Smooth muscle cell (in vitro differentiated cells): ENCODE measurements at regions not wholly inside any gene's neighbourhood (a gene's known extent, or its start where the extent isn't known, plus 50 kb on each side); places are given as distances from the start of the nearest gene placed in this dataset.

ENCODE experiments used
- DNase-seq: peaks from one replicate; lab custom pipeline; 2025; ENCODE audit not compliant: unreplicated experiment; lab: John Stamatoyannopoulos, UW
- H2AFZ ChIP-seq: fragments of 200-600 bp; sonication (generic); 2 replicates; pipeline ENCODE4 v1.6.0; 2016; ENCODE audit warnings: antibody characterized with exemption, low read depth, mild to moderate bottlenecking
- H3F3A ChIP-seq: fragments of 200-600 bp; sonication (generic); 2 replicates; pipeline ENCODE4 v1.6.0; 2017; ENCODE audit warnings: antibody characterized with exemption, low read depth
- H3K27ac ChIP-seq: fragments of 200-600 bp; sonication (generic); 2 replicates; pipeline ENCODE4 v1.5.1; 2016; ENCODE audit warnings: low read depth, mild to moderate bottlenecking
- H3K27me3 ChIP-seq: fragments of 200-600 bp; sonication (generic); 2 replicates; pipeline ENCODE4 v1.6.1; 2016; ENCODE audit warnings: low read depth, mild to moderate bottlenecking
- H3K36me3 ChIP-seq: fragments of 200-600 bp; sonication (generic); 2 replicates; pipeline ENCODE4 v1.5.1; 2016; ENCODE audit warnings: low read depth
- H3K4me1 ChIP-seq: fragments of 200-600 bp; sonication (generic); 2 replicates; pipeline ENCODE4 v1.5.1; 2016; ENCODE audit warnings: low read depth
- H3K4me2 ChIP-seq: fragments of 200-600 bp; sonication (generic); 2 replicates; pipeline ENCODE4 v1.6.0; 2016; ENCODE audit warnings: mild to moderate bottlenecking
- H3K4me3 ChIP-seq: fragments of 200-600 bp; sonication (generic); 2 replicates; pipeline ENCODE4 v1.5.1; 2016; ENCODE audit warnings: mild to moderate bottlenecking
- H3K79me2 ChIP-seq: fragments of 200-600 bp; sonication (generic); 2 replicates; pipeline ENCODE4 v1.6.0; 2016; ENCODE audit warnings: low read depth, mild to moderate bottlenecking
- H3K9ac ChIP-seq: fragments of 200-600 bp; sonication (generic); 2 replicates; pipeline ENCODE4 v1.6.0; 2016; ENCODE audit warnings: low read depth
- H3K9me3 ChIP-seq: fragments of 200-600 bp; sonication (generic); replicated peaks from 2 replicates; pipeline ENCODE4 v1.5.1; 2016; ENCODE audit warnings: low read depth
- H4K20me1 ChIP-seq: fragments of 200-600 bp; sonication (generic); 2 replicates; pipeline ENCODE4 v1.6.0; 2016; ENCODE audit warnings: low read depth
- CTCF ChIP-seq: fragments of 200-600 bp; sonication (generic); IDR thresholded peaks from 2 replicates; pipeline ENCODE4 v1.5.1; 2017; ENCODE audit warnings: borderline replicate concordance, mild to moderate bottlenecking, antibody characterized with exemption; ENCODE audit not compliant: insufficient read depth, poor library complexity, severe bottlenecking
- WGBS: methylation state at CpG from one replicate; pipeline ENCODE4 v1.1.7; 2016; ENCODE audit warnings: low lambda C conversion rate; 5-methylcytosine and 5-hydroxymethylcytosine counted together

GRCh38 chr13:57531256-57531655 lies 100.3 kb upstream of the PCDH17 start:
- no peak overlapping the region for H3K9ac ChIP-seq
- H3K27me3 ChIP-seq, result no peaks in the 10 kb centered on the region
- H2AFZ ChIP-seq, result no peak overlapping the region
- no peaks in the 10 kb centered on the region for H3K36me3 ChIP-seq
- H3K27ac ChIP-seq, result no peak overlapping the region
- no peak for TF ChIP-seq CTCF
- no peaks in the 10 kb centered on the region for H3F3A ChIP-seq
- no peaks in the 10 kb centered on the region for H3K79me2 ChIP-seq
- H3K4me2 ChIP-seq, result no peak overlapping the region
- DNase-seq, result no peak
- H4K20me1 ChIP-seq, result no peaks in the 10 kb centered on the region
- no peaks in the 10 kb centered on the region for H3K9me3 ChIP-seq
- no peaks in the 10 kb centered on the region for H3K4me1 ChIP-seq
- H3K4me3 ChIP-seq, result no peak overlapping the region

- no peaks in the 10 kb centered on the region for H3F3A ChIP-seq
- H3K27ac ChIP-seq, result no peak overlapping the region
- no peaks in the 10 kb centered on the region for H3K27me3 ChIP-seq
- no peak overlapping the region for H2AFZ ChIP-seq
- no peak overlapping the region for H3K4me3 ChIP-seq
- TF ChIP-seq CTCF, result no peak
- H3K4me2 ChIP-seq, result no peak overlapping the region
- no peak for DNase-seq
- H3K4me1 ChIP-seq, result no peaks in the 10 kb centered on the region
- no peaks in the 10 kb centered on the region for H3K9me3 ChIP-seq
- no peaks in the 10 kb centered on the region for H3K79me2 ChIP-seq
- H3K9ac ChIP-seq, result no peak overlapping the region
- H3K36me3 ChIP-seq, result no peaks in the 10 kb centered on the region
- no peaks in the 10 kb centered on the region for H4K20me1 ChIP-seq
Measured at GRCh38 chr13:57546942-57547341, 84.6 kb upstream of the PCDH17 start.

- WGBS, result 64% methylated on average over 3 of the region's 3 CpGs
- H3K4me1 ChIP-seq, result no peaks in the 10 kb centered on the region
- H3K9me3 ChIP-seq, result no peaks in the 10 kb centered on the region
- TF ChIP-seq CTCF, result no peak
- H3K36me3 ChIP-seq, result no peaks in the 10 kb centered on the region
- no peak for DNase-seq
- no peak overlapping the region for H3K27ac ChIP-seq
- H2AFZ ChIP-seq, result no peak overlapping the region
- no peaks in the 10 kb centered on the region for H3K79me2 ChIP-seq
- H3K27me3 ChIP-seq, result no peaks in the 10 kb centered on the region
- no peak overlapping the region for H3K4me3 ChIP-seq
- H3F3A ChIP-seq, result no peaks in the 10 kb centered on the region
- H3K9ac ChIP-seq, result no peak overlapping the region
- no peaks in the 10 kb centered on the region for H4K20me1 ChIP-seq
- H3K4me2 ChIP-seq, result no peak overlapping the region
Measured at GRCh38 chr13:57552437-57552836, 79.1 kb upstream of the PCDH17 start.

GRCh38 chr13:57553932-57554331 lies 77.6 kb upstream of the PCDH17 start:
- Histone ChIP-seq H3K4me2 (no peak overlapping the region), H4K20me1 (no peaks in the 10 kb centered on the region), H3F3A (no peaks in the 10 kb centered on the region), H3K79me2 (no peaks in the 10 kb centered on the region), H3K27me3 (no peaks in the 10 kb centered on the region), H3K9ac (no peak overlapping the region), H3K36me3 (no peaks in the 10 kb centered on the region), H3K4me1 (no peaks in the 10 kb centered on the region), H3K4me3 (no peak overlapping the region), H2AFZ (no peak overlapping the region), H3K27ac (no peak overlapping the region), H3K9me3 (no peaks in the 10 kb centered on the region)
- no peak for DNase-seq
- TF ChIP-seq CTCF, result no peak
- WGBS, result 100% methylated on average over 1 of the region's 1 CpG
